Kidney (tissue), 13 donors: ENCODE measurements at regions not wholly inside any gene's neighbourhood (a gene's known extent, or its start where the extent isn't known, plus 50 kb on each side); places are given as distances from the start of the nearest gene placed in this dataset.
A peak's percentile ranks its signal among the peaks of the same experiment; 100 is the strongest.

Experiments used
- DNase-seq, 5 donors: peaks; one replicate each; pipeline ENCODE4 v3.0.0-alpha.2; 2013 to 2020
- FAIRE-seq: peaks from 2 replicates; lab custom pipeline; 2012; peaks lifted over from hg19 to GRCh38; lab: Jason Lieb, UNC
- H3K27ac ChIP-seq, 2 donors: one replicate each; pipeline ENCODE4 v1.7.0; 2013; ENCODE audit warnings: low read depth in 2 of 2, low read length in 2 of 2, inconsistent platforms in 1 of 2
- H3K27me3 ChIP-seq: one replicate; pipeline ENCODE4 v1.7.1; 2013; ENCODE audit warnings: low read length, inconsistent platforms; ENCODE audit not compliant: control insufficient read depth, insufficient read depth
- H3K36me3 ChIP-seq, 3 donors: one replicate each; pipeline versions ENCODE4 v1.7.0 to v1.7.1; 2013; ENCODE audit warnings: low read length in 3 of 3, control low read depth in 1 of 3, inconsistent platforms in 1 of 3; ENCODE audit not compliant: insufficient read depth in 3 of 3, control insufficient read depth in 2 of 3
- H3K4me1 ChIP-seq, 3 donors: one replicate each; pipeline versions ENCODE4 v1.7.0 to v1.7.1; 2013; ENCODE audit warnings: low read length in 3 of 3, inconsistent platforms in 1 of 3, low read depth in 1 of 3; ENCODE audit not compliant: control insufficient read depth in 2 of 3, insufficient read depth in 2 of 3
- H3K4me3 ChIP-seq, 3 donors: one replicate each; pipeline versions ENCODE4 v1.7.0 to v1.8.1; 2013; ENCODE audit warnings: low read length in 3 of 3, control low read depth in 1 of 3, inconsistent platforms in 1 of 3
- H3K9ac ChIP-seq, 3 donors: one replicate each; pipeline versions ENCODE4 v1.7.0 to v1.7.1; 2013; ENCODE audit warnings: low read length in 3 of 3, control low read depth in 1 of 3, inconsistent platforms in 1 of 3
- H3K9me3 ChIP-seq, 3 donors: one replicate each; pipeline versions ENCODE4 v1.7.0 to v1.7.1; 2013; ENCODE audit warnings: low read length in 3 of 3, control low read depth in 1 of 3, inconsistent platforms in 1 of 3; ENCODE audit not compliant: control insufficient read depth in 2 of 3, insufficient read depth in 1 of 3
- CTCF ChIP-seq: IDR thresholded peaks from 3 replicates; pipeline ENCODE4 v1.5.1; 2012; ENCODE audit warnings: mild to moderate bottlenecking, moderate library complexity, borderline replicate concordance; ENCODE audit not compliant: insufficient read depth; ENCODE audit errors: extremely low read depth
- intact Hi-C: fragments of 100-400 bp; cut with DNase I; formaldehyde crosslinking; loops from one replicate; pipeline ENCODE4 v1.11.1; 2022
- donor health status: control.
- donor health status: control.
- donor health status: control.
- donor health status: control.
- donor health status: control.
- donor health status: DM: yes; HTN: yes; CAD: no.
- donor health status: Normal renal cell carcinoma (clear cell type).

GRCh38 chr4:67333664-67334063 lies 211.6 kb downstream of the CENPC start:
- Histone ChIP-seq H3K9me3 (no peaks in the 10 kb centered on the region), H3K4me3 (no peak overlapping the region), H3K27ac (no peak overlapping the region), H3K36me3 (no peaks in the 10 kb centered on the region), H3K9ac (no peak overlapping the region), H3K27me3 (no peaks in the 10 kb centered on the region), H3K4me1 (no peaks in the 10 kb centered on the region)
- no peak for FAIRE-seq
- no peak for DNase-seq
- TF ChIP-seq CTCF: no peak
- intact Hi-C loops: no loop called here

GRCh38 chr4:67332627-67333026 lies 212.7 kb downstream of the CENPC start:
- intact Hi-C loops: no loop called here

GRCh38 chr4:67328393-67328792 lies 216.9 kb downstream of the CENPC start:
- Histone ChIP-seq H3K4me3 (no peak overlapping the region), H3K9me3 (no peaks in the 10 kb centered on the region), H3K4me1 (no peaks in the 10 kb centered on the region), H3K27me3 (no peaks in the 10 kb centered on the region), H3K27ac (no peak overlapping the region), H3K36me3 (no peaks in the 10 kb centered on the region), H3K9ac (no peak overlapping the region)
- FAIRE-seq (no peak), DNase-seq (no peak)
- intact Hi-C loops: no loop called here
- no peak for TF ChIP-seq CTCF

More at GRCh38 chr4:67332627-67333026, 212.7 kb downstream of the CENPC start:
- Histone ChIP-seq H3K27ac (no peak overlapping the region), H3K9ac (no peak overlapping the region), H3K9me3 (no peaks in the 10 kb centered on the region), H3K36me3 (no peaks in the 10 kb centered on the region), H3K27me3 (no peaks in the 10 kb centered on the region), H3K4me1 (no peaks in the 10 kb centered on the region), H3K4me3 (no peak overlapping the region)
- no peak for DNase-seq
- FAIRE-seq: no peak
- TF ChIP-seq CTCF: peak; percentile 21

- H3K9me3 ChIP-seq: no peaks in the 10 kb centered on the region
- no peaks in the 10 kb centered on the region for H3K4me1 ChIP-seq
- no peak for FAIRE-seq
- H3K4me3 ChIP-seq: no peak overlapping the region
- H3K27ac ChIP-seq: no peak overlapping the region
- no peak for DNase-seq
- no peak for TF ChIP-seq CTCF
- H3K27me3 ChIP-seq: no peaks in the 10 kb centered on the region
- no peak overlapping the region for H3K9ac ChIP-seq
- intact Hi-C loops: no loop called here
- H3K36me3 ChIP-seq: no peaks in the 10 kb centered on the region
Measured at GRCh38 chr4:67328018-67328278, 217.4 kb downstream of the CENPC start.
